HFF-Myc (cell line): ENCODE measurements at regions not wholly inside any gene's neighbourhood (a gene's known extent, or its start where the extent isn't known, plus 50 kb on each side); places are given as distances from the start of the nearest gene placed in this dataset.

Experiments
- DNase-seq: peaks from one replicate; pipeline ENCODE4 v3.0.0-alpha.2; 2011; ENCODE audit warnings: low read depth; ENCODE audit errors: extremely low read depth
- H3K4me3 ChIP-seq: replicated peaks from 2 replicates; pipeline ENCODE4 v1.5.1; 2011; ENCODE audit warnings: low read depth, mild to moderate bottlenecking, control low read depth, low read length
- TF ChIP-seq, protein P1 (sequence below): IDR thresholded peaks from 2 replicates; pipeline ENCODE4 v1.5.1; 2012; ENCODE audit warnings: mild to moderate bottlenecking, low read depth, low read length, control low read depth; ENCODE audit errors: missing control alignments

DNA sequence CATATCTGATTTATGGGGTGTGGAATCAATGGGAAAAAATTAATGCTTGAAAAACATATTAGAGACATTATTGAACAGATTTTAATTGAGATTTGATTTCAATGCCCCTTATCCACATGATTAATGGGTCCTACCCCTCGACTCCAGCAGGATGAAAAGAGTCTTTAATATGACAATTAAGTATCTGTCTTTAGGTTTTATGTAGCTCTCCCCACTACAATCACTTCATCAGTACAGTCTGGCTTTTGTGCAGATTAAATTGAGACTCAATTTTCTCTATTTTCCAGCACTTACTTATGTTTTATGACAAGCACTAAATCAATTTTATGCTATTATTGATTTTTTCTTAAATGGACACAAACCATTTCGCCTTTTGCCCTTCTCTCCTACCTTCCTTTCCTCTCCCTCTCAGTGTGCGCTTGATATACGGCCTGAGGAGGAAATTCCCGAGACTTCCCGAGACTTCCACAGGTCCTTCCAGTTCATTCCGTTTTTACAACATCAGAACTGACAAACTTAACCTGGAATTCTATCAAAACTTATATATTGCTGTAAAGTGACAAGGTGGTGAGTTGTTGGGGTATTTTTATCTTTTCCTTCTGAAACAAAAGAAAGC, 555.1 kb upstream of the SALL3 start:
- DNase-seq: no peak
- TF ChIP-seq, protein P1, sequence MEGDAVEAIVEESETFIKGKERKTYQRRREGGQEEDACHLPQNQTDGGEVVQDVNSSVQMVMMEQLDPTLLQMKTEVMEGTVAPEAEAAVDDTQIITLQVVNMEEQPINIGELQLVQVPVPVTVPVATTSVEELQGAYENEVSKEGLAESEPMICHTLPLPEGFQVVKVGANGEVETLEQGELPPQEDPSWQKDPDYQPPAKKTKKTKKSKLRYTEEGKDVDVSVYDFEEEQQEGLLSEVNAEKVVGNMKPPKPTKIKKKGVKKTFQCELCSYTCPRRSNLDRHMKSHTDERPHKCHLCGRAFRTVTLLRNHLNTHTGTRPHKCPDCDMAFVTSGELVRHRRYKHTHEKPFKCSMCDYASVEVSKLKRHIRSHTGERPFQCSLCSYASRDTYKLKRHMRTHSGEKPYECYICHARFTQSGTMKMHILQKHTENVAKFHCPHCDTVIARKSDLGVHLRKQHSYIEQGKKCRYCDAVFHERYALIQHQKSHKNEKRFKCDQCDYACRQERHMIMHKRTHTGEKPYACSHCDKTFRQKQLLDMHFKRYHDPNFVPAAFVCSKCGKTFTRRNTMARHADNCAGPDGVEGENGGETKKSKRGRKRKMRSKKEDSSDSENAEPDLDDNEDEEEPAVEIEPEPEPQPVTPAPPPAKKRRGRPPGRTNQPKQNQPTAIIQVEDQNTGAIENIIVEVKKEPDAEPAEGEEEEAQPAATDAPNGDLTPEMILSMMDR: no peak
- H3K4me3 ChIP-seq: no peak overlapping the region

DNA sequence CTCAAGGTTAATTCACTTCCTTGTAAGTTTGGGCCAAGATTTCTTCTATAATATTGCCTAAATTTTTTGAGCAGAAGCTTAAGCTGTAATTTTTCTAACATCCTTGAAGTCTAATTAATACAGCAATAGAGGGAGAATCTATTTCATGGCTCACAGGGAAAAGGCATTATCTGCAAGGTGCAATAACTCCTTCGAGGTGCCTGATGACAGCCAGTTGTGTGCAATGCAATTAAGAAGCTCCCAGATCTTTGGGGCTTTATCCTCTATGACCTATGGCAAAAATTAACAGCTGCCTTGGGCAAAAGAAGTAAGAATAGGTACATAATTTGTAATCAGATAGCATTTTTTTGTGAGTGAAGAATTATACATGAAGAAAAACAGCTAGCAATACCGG, 554.6 kb upstream of the SALL3 start:
- TF ChIP-seq, protein P1: no peak
- no peak overlapping the region for H3K4me3 ChIP-seq
- no peak for DNase-seq

DNA sequence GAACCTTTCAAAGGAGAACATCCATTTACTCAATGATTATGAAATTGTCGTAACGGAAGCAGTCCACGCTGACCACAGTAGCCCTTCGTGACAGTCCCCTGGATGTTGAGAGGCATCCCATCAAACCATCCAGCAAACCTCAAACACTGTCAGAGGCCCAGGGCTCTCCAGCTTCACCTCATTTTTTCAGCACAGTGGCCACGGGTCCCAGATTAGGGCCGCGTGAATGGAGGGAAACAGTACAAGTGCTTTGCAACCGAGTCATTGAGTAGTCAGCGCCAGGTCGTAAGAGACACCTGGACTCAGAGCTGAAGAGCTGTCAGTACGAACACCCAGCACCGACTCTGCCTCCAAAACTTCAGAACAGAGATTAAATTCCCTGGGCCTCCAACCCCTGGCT, 552.5 kb upstream of the SALL3 start:
- TF ChIP-seq, protein P1: no peak
- DNase-seq: no peak
- no peak overlapping the region for H3K4me3 ChIP-seq

DNA sequence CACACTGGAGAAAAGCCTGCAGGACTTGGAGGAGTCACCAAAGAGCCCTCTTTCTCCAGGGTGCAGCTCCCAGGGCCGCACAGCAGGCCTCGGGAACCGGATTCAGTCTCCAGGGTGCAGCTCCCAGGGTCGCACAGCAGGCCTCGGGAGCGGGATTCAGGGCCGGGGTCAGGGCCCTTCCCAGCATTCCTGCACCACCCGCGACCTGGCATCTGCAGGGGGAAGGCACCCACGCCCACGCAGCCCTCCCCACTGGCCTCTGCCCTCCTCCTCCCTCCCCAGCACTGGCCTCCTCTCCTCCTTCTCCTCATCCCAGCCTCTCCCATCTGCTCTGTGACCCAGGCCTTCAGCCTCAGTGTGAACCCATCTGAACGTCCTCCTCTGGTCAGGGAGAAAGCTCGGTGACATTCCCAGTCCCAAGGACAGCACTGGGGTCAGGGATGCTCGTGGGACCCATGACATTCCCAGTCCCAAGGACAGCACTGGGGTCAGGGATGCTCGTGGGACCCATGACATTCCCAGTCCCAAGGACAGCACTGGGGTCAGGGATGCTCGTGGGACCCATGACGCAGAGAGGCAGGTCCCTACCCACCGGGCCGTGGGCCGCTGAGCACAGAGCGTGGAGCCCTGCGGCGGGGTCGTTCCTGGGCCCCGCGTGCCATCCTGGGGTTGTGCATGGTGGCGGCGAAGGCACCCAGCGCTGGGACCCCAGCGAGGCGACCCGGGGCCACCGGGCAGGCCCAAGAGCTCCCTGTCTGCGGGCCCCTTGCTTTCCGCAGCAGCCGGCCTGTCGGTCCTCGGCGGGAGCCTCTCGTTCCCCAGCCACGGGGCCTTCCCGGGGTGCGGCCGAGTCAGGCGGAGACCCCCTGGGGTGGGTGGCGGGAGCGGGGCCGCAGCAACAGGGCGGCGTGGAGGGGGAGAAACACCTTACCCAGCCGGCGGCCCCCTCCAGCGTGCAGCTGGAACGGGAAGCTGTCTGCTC, 550.2 kb upstream of the SALL3 start:
- no peak overlapping the region for H3K4me3 ChIP-seq
- no peak for DNase-seq
- TF ChIP-seq, protein P1: no peak

DNA sequence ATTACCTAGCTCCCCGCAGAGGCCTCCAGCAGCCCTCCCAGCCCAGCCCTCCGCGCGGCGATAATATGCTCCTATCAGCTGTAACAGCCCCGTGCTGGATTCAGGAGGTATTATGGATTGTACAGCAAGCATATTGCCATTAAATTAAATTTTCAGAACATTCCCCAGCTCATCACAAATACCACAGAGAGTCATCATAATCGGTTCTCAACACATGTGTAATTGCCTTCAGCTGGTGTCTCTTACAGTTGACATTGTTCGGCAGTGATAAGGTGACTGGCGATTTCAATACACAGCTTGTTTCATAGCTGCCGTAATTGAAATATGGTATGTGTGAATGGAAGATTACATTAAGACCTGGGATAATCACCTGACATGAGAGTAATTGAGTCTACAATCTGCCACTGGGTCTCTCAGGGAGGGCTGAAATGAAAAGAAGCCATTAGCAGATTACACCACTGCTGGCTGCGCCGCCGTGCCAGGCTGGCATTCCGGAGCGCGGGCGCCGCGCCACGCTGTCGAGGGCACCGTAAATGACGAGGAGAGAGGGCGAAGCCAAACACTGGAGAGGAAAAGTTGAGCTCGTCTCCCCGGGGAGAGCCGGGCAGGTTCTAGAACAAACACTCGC, 549.4 kb upstream of the SALL3 start:
- DNase-seq: no peak
- TF ChIP-seq, protein P1: no peak
- H3K4me3 ChIP-seq: no peak overlapping the region

DNA sequence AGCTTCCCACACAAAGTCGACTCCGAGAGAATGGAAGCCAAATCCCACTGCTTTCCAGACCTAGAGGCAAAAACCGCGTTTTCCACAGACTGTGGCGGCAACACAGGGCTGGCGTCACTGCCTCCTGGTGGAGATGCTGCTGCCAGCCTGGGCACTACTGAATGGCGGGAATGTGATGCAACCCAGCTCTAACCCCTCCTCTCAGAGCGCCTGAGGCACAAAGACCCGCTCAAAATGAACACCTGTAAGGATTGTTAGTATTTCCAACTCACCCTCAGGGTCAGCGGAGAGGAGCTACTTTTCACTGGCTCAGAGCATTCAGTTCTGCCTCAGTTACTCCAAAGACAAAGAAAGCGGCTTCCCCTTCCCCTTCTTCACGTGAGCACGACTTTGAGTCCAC, 548.0 kb upstream of the SALL3 start:
- TF ChIP-seq, protein P1: no peak
- no peak for DNase-seq
- no peak overlapping the region for H3K4me3 ChIP-seq
